ENCODE measurements at regions not wholly inside any gene's neighbourhood (a gene's known extent, or its start where the extent isn't known, plus 50 kb on each side); places are given as distances from the start of the nearest gene placed in this dataset.

DNA sequence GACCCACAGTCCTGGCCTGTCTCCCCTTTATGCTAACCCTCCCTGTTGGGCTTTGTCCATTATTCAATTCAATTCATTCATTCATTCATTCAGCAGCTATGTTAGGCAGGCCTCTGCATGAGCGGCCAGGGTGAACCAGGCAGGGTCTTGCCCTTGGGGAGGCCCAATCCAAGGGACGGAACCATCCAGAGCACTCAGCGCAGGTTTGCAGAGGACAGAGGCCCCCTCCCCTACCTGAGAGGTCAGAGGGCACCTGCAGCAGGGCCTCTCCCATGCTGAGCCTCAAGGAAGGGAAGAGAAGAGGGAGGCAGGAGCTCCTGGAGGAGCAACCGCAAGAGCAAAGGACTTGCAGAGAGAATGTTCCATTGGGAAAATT is 61.4 kb downstream of the C9orf50 start:
- TF ChIP-seq FOXM1 (IDR thresholded peaks at IDR 0.05; ENCODE audit: low read depth) = no peak
- no peak for TF ChIP-seq CTCF (IDR thresholded peaks at IDR 0.05)
- TF ChIP-seq, protein P1, sequence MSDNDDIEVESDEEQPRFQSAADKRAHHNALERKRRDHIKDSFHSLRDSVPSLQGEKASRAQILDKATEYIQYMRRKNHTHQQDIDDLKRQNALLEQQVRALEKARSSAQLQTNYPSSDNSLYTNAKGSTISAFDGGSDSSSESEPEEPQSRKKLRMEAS (IDR thresholded peaks at IDR 0.05; ENCODE audit: low read depth) = no peak
- TF ChIP-seq, protein P2, sequence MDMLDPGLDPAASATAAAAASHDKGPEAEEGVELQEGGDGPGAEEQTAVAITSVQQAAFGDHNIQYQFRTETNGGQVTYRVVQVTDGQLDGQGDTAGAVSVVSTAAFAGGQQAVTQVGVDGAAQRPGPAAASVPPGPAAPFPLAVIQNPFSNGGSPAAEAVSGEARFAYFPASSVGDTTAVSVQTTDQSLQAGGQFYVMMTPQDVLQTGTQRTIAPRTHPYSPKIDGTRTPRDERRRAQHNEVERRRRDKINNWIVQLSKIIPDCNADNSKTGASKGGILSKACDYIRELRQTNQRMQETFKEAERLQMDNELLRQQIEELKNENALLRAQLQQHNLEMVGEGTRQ (IDR thresholded peaks at IDR 0.05; ENCODE audit: borderline replicate concordance, low read depth, low read length) = no peak
- TF ChIP-seq ELF1 (IDR thresholded peaks at IDR 0.05) = no peak
- TF ChIP-seq POLR2AphosphoS5 (IDR thresholded peaks at IDR 0.05; ENCODE audit: low read depth, low read length) = no peak
- TF ChIP-seq RXRA (IDR thresholded peaks at IDR 0.05; ENCODE audit: borderline replicate concordance, low read depth) = no peak
- no peak for TF ChIP-seq EP300 (IDR thresholded peaks at IDR 0.05; ENCODE audit: borderline replicate concordance in 1 of 2, low read depth in 1 of 2, low read length in 1 of 2)
- no peak for TF ChIP-seq EZH2phosphoT487 (IDR thresholded peaks at IDR 0.05; ENCODE audit: borderline replicate concordance, low read depth)
- TF ChIP-seq RCOR1 (IDR thresholded peaks at IDR 0.05; ENCODE audit: low read length) = no peak
- no peak for TF ChIP-seq RAD21 (IDR thresholded peaks at IDR 0.05; ENCODE audit: low read length)
- no peak for TF ChIP-seq YY1 (IDR thresholded peaks at IDR 0.05; ENCODE audit: low read depth)
